Thoracic aorta (tissue), 2 donors: ENCODE measurements at regions not wholly inside any gene's neighbourhood (a gene's known extent, or its start where the extent isn't known, plus 50 kb on each side); places are given as distances from the start of the nearest gene placed in this dataset.

Source experiments
- ATAC-seq: fragments of 150-250 bp; one replicate; pipeline ENCODE4 v1.8.0; 2017; ENCODE audit warnings: low read depth; ENCODE audit not compliant: insufficient number of reproducible peaks, low FRiP score
- DNase-seq: peaks from one replicate; pipeline ENCODE4 v3.0.0-alpha.2; 2020; ENCODE audit warnings: low spot score
- H3K27ac ChIP-seq, 2 donors: fragments of 200-600 bp; sonication (generic); 1 replicate in 1 of 2; 2 replicates in 1 of 2; pipeline ENCODE4 v1.5.1; 2016; ENCODE audit warnings: mild to moderate bottlenecking in 2 of 2, moderate library complexity in 2 of 2
- H3K27me3 ChIP-seq: fragments of 200-600 bp; sonication (generic); replicated peaks from 2 replicates; pipeline ENCODE4 v1.6.0; 2016; ENCODE audit warnings: mild to moderate bottlenecking; ENCODE audit not compliant: insufficient read depth
- H3K36me3 ChIP-seq: fragments of 200-600 bp; sonication (generic); one replicate; pipeline ENCODE4 v1.5.1; 2016
- H3K4me1 ChIP-seq, 2 donors: fragments of 200-600 bp; sonication (generic); 1 replicate in 1 of 2; 2 replicates in 1 of 2; pipeline versions ENCODE4 v1.5.1 to v1.6.0; 2016; ENCODE audit warnings: low read depth in 2 of 2, mild to moderate bottlenecking in 1 of 2; ENCODE audit not compliant: control insufficient read depth in 1 of 2
- H3K4me3 ChIP-seq: fragments of 200-600 bp; sonication (generic); 2 replicates; pipeline ENCODE4 v1.5.1; 2016; ENCODE audit warnings: mild to moderate bottlenecking
- H3K9me3 ChIP-seq: fragments of 200-600 bp; sonication (generic); 2 replicates; pipeline ENCODE4 v1.5.1; 2016
- TF ChIP-seq, protein P1 (sequence below): fragments of 200-600 bp; sonication (generic); IDR thresholded peaks from one replicate; pipeline ENCODE4 v1.5.1; 2019; ENCODE audit warnings: antibody characterized with exemption

DNA sequence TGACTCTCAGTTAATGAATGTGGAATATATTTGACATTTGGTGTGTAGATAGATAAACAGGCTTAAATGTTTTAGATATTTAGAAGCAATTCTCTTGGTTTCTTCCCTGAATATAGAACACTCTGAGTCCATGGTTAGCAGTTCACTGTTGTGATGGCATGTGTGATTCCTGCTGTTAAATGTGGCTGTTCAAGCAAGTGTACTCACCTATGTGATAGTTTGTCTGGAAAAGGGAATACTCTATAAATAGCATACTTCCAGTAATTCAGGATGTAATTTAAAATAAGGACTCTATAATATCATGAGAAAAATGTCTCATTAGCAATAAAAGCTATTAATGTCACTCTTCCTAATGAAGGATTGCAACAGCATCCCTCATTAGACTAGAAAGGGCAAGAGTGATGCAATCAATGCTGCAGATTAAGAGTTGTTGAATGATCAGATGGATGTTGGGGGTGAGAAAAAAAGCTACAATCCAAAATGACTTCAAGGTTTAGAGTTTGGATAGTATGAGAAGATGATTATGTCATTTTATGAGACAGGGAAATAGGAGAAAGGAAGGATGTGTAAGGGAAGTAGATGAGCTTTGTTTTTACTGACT is 201.8 kb upstream of the WDFY3 start:
- no peak for ATAC-seq
- Histone ChIP-seq H3K4me3 (no peak overlapping the region), H3K27ac (no peak overlapping the region), H3K9me3 (no peaks in the 10 kb centered on the region), H3K27me3 (no peaks in the 10 kb centered on the region), H3K36me3 (no peaks in the 10 kb centered on the region), H3K4me1 (no peaks in the 10 kb centered on the region)
- TF ChIP-seq, protein P1, sequence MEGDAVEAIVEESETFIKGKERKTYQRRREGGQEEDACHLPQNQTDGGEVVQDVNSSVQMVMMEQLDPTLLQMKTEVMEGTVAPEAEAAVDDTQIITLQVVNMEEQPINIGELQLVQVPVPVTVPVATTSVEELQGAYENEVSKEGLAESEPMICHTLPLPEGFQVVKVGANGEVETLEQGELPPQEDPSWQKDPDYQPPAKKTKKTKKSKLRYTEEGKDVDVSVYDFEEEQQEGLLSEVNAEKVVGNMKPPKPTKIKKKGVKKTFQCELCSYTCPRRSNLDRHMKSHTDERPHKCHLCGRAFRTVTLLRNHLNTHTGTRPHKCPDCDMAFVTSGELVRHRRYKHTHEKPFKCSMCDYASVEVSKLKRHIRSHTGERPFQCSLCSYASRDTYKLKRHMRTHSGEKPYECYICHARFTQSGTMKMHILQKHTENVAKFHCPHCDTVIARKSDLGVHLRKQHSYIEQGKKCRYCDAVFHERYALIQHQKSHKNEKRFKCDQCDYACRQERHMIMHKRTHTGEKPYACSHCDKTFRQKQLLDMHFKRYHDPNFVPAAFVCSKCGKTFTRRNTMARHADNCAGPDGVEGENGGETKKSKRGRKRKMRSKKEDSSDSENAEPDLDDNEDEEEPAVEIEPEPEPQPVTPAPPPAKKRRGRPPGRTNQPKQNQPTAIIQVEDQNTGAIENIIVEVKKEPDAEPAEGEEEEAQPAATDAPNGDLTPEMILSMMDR, result no peak
- DNase-seq, result no peak

DNA sequence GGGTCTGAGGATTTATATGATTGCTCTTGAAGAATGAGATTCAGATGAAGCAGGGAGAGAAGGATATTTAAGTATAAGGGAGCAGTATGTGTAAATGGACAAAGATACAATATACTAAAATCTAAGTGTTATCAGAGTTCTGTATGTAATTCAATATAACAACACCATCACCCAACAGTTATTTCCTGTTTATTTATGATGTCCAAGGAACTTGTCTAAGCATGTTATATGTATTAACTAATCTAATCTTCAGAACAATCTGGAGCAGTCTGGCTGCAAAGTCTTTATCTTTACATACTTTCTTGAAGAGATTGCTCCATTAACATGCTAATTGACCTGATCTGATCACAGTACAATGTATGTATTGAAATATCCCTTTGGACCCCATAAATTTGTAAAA is 203.8 kb upstream of the WDFY3 start:
- no peak overlapping the region for H3K4me3 ChIP-seq

DNA sequence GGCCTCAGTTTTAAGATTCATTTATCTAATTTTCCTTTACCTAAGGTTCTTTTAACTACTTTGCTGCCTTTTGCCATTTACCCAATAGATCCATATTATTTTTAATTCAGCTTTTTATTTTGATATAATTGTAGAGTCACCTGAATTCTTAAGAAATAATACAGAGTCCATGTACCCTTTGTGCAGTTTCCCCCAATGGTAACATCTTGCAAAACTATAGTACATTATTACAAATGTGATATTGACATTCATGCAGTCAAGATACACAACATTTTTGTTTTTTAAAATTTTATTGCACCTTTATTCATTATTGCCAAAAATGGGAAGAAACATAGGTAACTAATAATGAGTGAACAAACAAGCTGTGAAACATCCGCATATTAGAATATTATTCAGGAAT is 208.7 kb upstream of the WDFY3 start:
- H3K27me3 ChIP-seq, result no peaks in the 10 kb centered on the region
- no peak overlapping the region for H3K27ac ChIP-seq
- no peaks in the 10 kb centered on the region for H3K4me1 ChIP-seq
- no peaks in the 10 kb centered on the region for H3K9me3 ChIP-seq
- TF ChIP-seq, protein P1, result no peak
- no peak overlapping the region for H3K4me3 ChIP-seq
- no peak for DNase-seq
- ATAC-seq, result no peak
- no peaks in the 10 kb centered on the region for H3K36me3 ChIP-seq

More for the DNA sequence above, 203.8 kb upstream of the WDFY3 start:
- no peaks in the 10 kb centered on the region for H3K36me3 ChIP-seq
- H3K4me1 ChIP-seq, result no peaks in the 10 kb centered on the region
- DNase-seq, result no peak
- H3K9me3 ChIP-seq, result no peaks in the 10 kb centered on the region
- ATAC-seq, result no peak
- H3K27me3 ChIP-seq, result no peaks in the 10 kb centered on the region
- no peak overlapping the region for H3K27ac ChIP-seq
- TF ChIP-seq, protein P1, result no peak

DNA sequence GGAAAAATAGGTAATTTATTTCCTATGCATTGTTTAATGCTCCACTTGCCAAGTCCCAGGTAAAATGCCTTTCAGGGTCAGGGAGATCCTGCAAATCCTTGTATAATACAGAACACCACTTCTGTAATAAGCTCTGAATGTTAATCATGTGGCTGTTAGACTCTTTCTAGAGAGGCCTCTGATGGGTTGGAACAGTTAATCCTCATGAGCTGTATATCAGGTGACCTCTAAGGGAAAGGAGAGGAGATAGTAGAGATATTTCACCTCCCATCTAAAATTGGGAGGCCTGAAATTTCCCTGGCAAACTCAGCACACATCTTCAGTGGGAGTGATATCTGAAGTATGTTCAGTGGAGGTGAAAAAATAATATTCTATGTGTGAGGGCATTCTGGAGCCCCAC is 210.6 kb upstream of the WDFY3 start:
- DNase-seq, result no peak
- H3K9me3 ChIP-seq, result no peaks in the 10 kb centered on the region
- no peak overlapping the region for H3K27ac ChIP-seq
- TF ChIP-seq, protein P1, result no peak
- ATAC-seq, result no peak
- no peaks in the 10 kb centered on the region for H3K27me3 ChIP-seq
- no peaks in the 10 kb centered on the region for H3K36me3 ChIP-seq
- no peak overlapping the region for H3K4me3 ChIP-seq
- no peaks in the 10 kb centered on the region for H3K4me1 ChIP-seq

DNA sequence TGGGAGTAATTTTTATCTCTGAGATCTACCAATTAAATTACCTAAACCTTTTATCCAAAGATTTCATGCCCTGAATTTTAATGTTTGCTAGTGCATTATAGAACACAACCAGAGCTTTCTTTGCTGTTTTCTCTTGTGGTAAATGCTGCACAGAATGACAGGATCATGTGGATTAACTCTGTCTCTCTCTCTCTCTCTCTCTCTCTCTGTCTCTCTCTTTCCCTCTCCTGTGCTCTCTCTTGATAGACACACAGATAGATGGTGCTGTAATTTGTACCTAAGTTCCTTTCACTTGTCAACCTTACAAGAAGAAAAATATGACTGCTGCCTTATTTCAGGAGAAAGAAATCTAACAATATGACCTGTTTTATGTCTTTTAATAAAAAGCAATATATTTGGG is 211.2 kb upstream of the WDFY3 start:
- H3K4me1 ChIP-seq, result no peaks in the 10 kb centered on the region
- no peak overlapping the region for H3K4me3 ChIP-seq
- ATAC-seq (no peak), DNase-seq (no peak)
- TF ChIP-seq, protein P1, result no peak
- no peaks in the 10 kb centered on the region for H3K27me3 ChIP-seq
- H3K27ac ChIP-seq, result no peak overlapping the region
- no peaks in the 10 kb centered on the region for H3K36me3 ChIP-seq
- H3K9me3 ChIP-seq, result no peaks in the 10 kb centered on the region
